ENCODE measurements at regions not wholly inside any gene's neighbourhood (a gene's known extent, or its start where the extent isn't known, plus 50 kb on each side); places are given as distances from the start of the nearest gene placed in this dataset.
"Not testable (repeated sequence)": the region's sequence is repeated elsewhere in the genome, so short reads cannot be mapped to it uniquely, and the experiment has no call there.

- DNase-seq, result no peak
Observed at GRCh38 chr13:31522396-31522795, 216.9 kb upstream of the RXFP2 start.

DNA sequence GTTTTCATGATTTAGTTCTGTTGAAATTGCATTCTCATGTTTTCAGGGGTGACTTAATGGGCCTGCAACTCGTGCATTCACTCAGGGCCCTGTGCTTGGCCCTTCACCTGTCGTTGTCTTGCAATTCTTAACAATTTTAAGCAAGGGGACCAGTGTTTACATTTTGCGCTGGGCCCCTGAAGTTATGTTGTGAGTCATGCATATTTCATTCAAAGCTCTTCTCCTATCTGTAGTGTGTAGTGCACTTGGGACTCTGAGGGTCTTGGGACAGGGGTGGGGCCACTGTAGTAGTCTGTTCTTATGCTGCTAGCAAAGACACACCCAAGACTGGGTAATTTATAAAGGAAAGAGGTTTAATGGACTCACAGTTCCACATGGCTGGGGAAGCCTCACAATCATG lies 211.2 kb upstream of the RXFP2 start:
- DNase-seq, result no peak

GRCh38 chr13:31528758-31529157 lies 210.6 kb upstream of the RXFP2 start:
- no peak for DNase-seq

- DNase-seq, result no peak
Observed at GRCh38 chr13:31530922-31531321, 208.4 kb upstream of the RXFP2 start.

GRCh38 chr13:31537052-31537451 lies 202.3 kb upstream of the RXFP2 start:
- DNase-seq, result no peak

DNA sequence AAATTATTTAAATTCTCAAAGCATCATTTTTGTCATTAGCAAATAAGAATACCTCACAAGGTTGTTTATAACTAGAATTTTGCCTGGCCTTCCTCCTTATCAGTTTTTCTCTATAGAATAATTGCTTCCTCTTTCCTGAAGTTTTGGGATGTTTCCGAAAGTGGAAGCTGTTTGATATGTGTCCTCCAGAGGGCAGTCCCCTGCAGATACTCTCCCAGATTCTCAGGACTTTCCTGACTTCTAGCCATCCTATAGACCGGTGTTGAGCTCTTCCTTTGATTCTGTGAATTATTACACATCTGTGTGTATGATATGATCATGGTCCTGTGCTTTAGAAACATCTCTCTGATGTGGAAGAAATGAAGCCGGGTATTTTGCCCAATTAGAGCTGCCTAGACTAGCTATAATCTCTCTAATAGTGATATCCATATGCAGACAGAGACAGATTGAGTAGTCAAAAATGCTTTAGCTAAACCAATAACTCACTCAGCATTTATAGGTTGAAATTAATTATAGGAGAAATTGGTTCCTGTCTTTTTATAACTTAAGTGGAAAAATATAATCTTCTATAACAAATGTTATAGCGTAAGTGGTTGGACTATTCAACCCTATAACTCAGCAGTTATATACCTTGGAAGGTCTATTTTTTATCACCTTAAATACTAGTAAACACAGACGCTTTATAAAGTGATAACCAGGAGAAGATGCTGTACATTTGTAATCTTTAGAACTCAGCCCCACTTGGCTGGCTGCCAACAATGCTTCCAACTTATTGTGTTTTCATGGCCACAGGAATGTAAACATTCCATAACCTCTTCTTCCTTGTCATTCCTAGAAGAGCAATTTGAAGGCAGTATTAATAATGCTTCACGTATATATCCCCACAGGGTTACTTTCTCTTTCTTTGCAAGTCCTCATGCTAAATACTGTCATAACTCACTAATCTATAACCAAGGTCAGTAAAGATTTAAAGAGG lies 201.0 kb upstream of the RXFP2 start:
- DNase-seq, result peak; percentile 35 to 68

GRCh38 chr13:31540281-31540680 lies 199.0 kb upstream of the RXFP2 start:
- DNase-seq, result no peak

DNA sequence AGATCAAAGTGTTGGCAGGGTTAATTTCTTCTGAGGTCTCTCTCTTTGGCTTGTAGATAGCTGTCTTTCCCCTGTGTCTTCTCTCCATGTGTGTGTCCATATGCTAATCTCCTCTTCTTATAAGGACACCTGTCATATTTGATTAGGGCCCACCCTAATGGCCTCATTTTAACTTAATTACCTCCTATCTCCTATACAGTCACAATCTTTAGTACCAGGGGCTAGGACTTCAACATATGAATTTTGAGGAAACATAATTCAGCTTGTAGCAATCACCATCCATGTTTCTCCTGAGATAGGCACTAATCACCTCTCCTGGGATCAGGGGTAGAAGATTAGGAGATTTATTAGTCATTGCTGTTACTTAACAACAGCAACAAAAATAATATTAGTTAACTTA lies 196.1 kb upstream of the RXFP2 start:
- no peak for DNase-seq

DNA sequence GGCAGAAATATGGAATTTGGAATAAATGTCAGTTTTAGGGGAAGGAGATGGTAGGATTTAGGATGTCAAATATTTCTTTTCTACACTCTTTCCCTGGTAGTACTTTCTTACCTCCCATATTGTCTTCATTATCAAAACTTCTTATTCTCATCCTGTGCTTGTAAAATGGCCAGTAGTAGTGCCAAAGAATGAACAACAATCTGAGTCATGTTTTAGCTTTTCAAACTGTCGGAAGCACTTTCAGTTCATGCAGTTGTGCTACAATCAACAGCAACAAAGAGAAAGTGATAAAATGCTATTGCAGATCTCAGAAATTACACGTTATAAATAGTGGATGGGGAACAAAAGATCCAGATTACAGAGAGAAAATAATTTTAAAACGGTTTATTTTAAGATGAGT lies 193.7 kb upstream of the RXFP2 start:
- no peak for DNase-seq

DNA sequence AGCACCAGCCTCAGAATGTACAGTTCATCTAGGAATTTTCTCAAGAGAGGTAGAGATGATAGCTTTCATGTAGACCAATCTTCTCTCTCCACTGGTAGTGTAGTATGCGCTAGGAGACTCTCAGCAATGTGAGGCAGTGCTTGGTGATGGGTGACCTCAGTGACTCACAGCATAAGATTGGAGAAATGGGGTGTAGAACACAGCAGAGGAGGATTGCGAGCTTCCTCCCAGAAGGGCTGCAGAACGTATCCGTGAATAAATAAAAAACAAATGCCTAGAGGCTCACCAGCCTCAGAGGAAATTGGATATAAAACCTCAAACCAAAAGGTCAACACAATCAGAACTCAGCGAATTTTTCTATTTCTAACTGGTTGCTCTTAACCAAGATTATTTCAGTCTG lies 182.9 kb upstream of the RXFP2 start:
- DNase-seq, result no peak

DNA sequence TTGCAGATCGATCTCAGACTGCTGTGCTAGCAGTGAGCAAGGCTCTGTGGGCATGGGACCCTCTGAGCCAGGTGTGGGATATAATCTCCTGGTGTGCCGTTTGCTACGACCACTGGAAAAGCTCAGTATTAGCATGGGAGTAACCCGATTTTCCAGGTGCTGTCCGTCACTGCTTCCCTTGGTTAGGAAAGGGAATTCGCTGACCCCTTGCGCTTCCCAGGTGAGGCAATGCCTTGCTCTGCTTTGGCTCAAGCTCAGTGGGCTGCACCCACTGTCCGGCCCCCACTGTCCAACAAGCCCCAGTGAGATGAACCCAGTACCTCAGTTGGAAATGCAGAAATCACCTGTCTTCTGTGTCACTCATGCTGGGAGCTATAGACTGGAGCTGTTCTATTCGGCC lies 155.1 kb upstream of the RXFP2 start:
- DNase-seq, result not testable (repeated sequence)

- no peak for DNase-seq
Observed at GRCh38 chr13:31587698-31588266, 151.5 kb upstream of the RXFP2 start.

GRCh38 chr13:31588316-31588715 lies 151.0 kb upstream of the RXFP2 start:
- DNase-seq, result no peak

DNA sequence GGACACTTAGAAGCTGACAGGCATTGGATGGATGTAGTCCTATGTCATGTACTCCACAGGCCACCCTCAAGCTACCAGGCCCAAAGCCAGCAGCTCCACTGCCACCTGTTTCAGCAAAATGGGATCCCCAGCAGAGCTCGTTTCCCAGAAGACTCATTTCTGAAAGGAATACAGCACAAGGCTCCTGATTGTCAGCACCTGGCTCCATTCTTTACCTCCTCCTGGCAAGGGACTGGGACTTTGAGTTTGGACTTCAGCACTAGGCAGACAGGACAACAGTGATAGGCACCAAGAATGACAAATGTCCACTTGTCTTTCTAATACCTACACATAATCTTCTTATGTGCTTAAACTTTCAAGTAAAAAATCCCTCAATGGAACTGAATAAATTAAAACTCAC lies 150.4 kb upstream of the RXFP2 start:
- no peak for DNase-seq

GRCh38 chr13:31591642-31592233 lies 147.6 kb upstream of the RXFP2 start:
- no peak for DNase-seq

DNA sequence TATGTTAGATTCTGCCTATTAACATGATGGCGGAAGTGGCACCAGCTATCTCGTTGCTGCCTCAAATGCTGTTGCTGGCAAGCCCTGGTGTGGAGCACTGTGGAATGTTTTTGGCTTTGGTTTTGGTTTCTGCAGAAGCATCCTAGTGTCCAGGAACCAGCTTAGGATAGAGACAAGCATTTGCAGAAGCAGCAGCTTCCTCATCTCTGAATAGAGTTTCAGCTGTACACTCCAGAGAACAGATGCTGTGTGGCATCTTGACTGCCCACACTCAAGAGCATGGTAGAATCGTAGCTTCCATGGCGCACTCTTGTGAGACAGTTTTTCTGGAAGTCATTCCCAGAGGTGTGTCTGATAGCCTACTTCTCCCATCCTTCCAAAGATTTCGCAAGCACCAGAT lies 145.3 kb upstream of the RXFP2 start:
- DNase-seq, result no peak

GRCh38 chr13:31595563-31595962 lies 143.8 kb upstream of the RXFP2 start:
- DNase-seq, result no peak

DNA sequence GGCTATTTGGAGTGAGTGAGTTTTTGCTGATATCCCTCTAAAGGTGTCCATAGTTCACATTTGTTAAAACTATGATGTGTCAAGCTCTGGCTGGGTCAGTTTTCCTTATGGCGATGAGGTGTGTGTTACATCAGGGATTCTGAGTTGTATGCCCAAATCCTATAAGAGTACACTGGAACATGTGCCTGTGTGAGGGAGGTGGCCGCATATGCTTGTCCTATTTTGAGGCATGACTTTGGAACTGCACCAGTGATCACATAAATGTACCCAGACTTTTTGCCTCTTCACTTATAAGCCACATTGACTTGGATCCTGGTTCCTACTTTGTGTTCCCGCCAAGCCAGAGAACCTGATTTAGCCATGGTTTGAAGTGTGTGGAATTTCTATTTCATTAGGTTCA lies 140.3 kb upstream of the RXFP2 start:
- DNase-seq, result no peak

- DNase-seq, result no peak
Observed at GRCh38 chr13:31605076-31605860, 134.1 kb upstream of the RXFP2 start.

- DNase-seq, result not testable (repeated sequence)
Observed at GRCh38 chr13:31607531-31607930, 131.8 kb upstream of the RXFP2 start.

DNA sequence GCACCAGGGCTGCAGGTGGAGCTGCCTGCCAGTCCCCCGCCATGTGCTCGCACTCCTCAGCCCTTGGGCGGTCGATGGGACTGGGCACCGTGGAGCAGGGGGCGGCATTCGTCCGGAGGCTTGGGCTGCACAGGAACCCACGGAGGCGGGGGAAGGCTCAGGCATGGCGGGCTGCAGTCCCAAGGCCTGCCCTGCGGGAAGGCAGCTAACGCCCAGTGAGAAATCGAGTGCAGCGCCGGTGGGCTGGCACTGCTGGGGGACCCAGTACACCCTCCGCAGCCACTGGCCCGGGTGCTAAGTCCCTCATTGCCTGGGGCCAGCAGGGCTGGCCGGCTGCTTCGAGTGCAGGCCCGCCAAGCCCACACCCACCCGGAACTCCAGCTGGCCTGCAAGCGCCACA lies 130.5 kb upstream of the RXFP2 start:
- DNase-seq, result not testable (repeated sequence)

DNA sequence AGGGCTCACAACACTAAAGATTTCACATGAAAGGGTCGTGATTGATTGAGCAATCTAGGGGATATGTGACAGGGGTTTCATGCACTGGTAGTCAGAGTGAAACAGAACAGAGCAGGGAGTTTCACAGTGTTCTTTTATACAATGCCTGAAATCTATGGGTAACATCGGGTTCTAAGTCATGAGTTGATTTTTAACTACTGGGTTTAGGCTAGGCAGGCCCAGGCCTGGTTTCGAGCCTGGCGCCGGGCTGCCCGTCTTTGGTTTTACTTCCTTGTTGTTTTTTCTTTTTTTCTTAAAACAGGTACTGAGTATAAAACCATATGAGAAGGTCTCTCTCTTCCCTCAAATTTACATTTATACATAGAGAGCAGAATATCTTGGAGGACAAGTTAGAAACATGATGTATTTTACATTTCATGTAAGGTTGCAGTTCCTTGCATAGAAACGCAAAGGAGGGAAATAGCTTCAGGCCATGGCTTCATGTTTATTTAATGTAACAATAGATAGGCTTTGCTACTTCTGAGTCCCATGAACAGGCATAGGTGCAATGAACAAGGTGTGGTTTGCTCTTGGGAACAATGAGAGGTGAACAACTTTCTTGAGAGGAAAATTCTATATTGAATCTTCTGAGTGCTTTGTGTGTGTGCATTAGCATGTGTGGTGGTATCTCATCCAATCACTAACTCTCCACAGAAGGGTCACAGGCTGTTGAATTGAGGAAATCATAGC lies 128.9 kb upstream of the RXFP2 start:
- DNase-seq, result no peak

DNA sequence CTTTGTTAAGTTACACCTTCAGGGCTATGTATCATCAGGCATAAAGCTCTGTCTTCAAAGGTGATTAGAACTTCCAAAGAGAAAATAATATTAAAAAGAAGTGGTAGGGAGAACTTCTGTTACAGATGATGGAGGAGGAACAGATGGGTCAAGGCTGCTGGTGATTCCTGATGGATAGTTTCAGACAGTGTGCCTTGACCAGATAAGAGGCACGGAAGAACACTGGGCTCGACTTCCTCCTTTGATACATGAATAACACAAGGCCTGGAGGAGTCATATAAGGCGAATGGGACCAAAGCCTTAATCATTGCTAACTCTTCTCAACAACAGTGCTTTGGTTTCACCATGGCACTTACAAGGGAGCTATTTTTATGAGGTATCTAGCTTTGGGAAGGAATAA lies 128.1 kb upstream of the RXFP2 start:
- no peak for DNase-seq

Data from inflammatory macrophage treated with lipopolysaccharide for 1 hour (primary cell).